ENCODE measurements at regions not wholly inside any gene's neighbourhood (a gene's known extent, or its start where the extent isn't known, plus 50 kb on each side); places are given as distances from the start of the nearest gene placed in this dataset.
"Not testable (repeated sequence)": the region's sequence is repeated elsewhere in the genome, so short reads cannot be mapped to it uniquely, and the experiment has no call there.

GRCh38 chr5:174920906-174921550 is 196.6 kb downstream of the MSX2 start:
- H3K4me3 Mint-ChIP-seq (ENCODE audit: low read depth) = no peak overlapping the region
- TF ChIP-seq CTCF (IDR thresholded peaks at IDR 0.05; ENCODE audit: unreplicated experiment) = no peak
- no peak for DNase-seq (ENCODE audit: low spot score, unreplicated experiment)
- H3K36me3 Mint-ChIP-seq (ENCODE audit: insufficient read depth) = no peaks in the 10 kb centered on the region
- H3K4me1 Mint-ChIP-seq (ENCODE audit: low read depth) = no peaks in the 10 kb centered on the region
- H3K27ac Mint-ChIP-seq = no peak overlapping the region
- peaks cover 6% of the 10 kb centered on the region for H3K27me3 Mint-ChIP-seq
- H3K9me3 Mint-ChIP-seq (ENCODE audit: low read depth) = no peaks in the 10 kb centered on the region

GRCh38 chr5:174919351-174919750 is 195.0 kb downstream of the MSX2 start:
- H3K9me3 Mint-ChIP-seq (ENCODE audit: low read depth) = no peaks in the 10 kb centered on the region
- DNase-seq (ENCODE audit: low spot score, unreplicated experiment) = no peak
- H3K27ac Mint-ChIP-seq = no peak overlapping the region
- H3K4me3 Mint-ChIP-seq (ENCODE audit: low read depth) = no peak overlapping the region
- no peak for TF ChIP-seq CTCF (IDR thresholded peaks at IDR 0.05; ENCODE audit: unreplicated experiment)
- H3K27me3 Mint-ChIP-seq = peaks cover 12% of the 10 kb centered on the region
- no peaks in the 10 kb centered on the region for H3K4me1 Mint-ChIP-seq (ENCODE audit: low read depth)
- H3K36me3 Mint-ChIP-seq (ENCODE audit: insufficient read depth) = no peaks in the 10 kb centered on the region

GRCh38 chr5:174918655-174919054 is 194.3 kb downstream of the MSX2 start:
- H3K27me3 Mint-ChIP-seq = peaks cover 12% of the 10 kb centered on the region
- no peaks in the 10 kb centered on the region for H3K9me3 Mint-ChIP-seq (ENCODE audit: low read depth)
- no peak for DNase-seq (ENCODE audit: low spot score, unreplicated experiment)
- no peaks in the 10 kb centered on the region for H3K36me3 Mint-ChIP-seq (ENCODE audit: insufficient read depth)
- no peak for TF ChIP-seq CTCF (IDR thresholded peaks at IDR 0.05; ENCODE audit: unreplicated experiment)
- no peak overlapping the region for H3K27ac Mint-ChIP-seq
- no peak overlapping the region for H3K4me3 Mint-ChIP-seq (ENCODE audit: low read depth)
- no peaks in the 10 kb centered on the region for H3K4me1 Mint-ChIP-seq (ENCODE audit: low read depth)

GRCh38 chr5:174917976-174918554 is 193.7 kb downstream of the MSX2 start:
- TF ChIP-seq CTCF (IDR thresholded peaks at IDR 0.05; ENCODE audit: unreplicated experiment) = no peak
- Mint-ChIP-seq H3K36me3 (ENCODE audit: insufficient read depth) (no peaks in the 10 kb centered on the region), H3K27ac (peak overlapping the region; percentile 41), H3K27me3 (peaks cover 12% of the 10 kb centered on the region), H3K4me3 (ENCODE audit: low read depth) (no peak overlapping the region), H3K9me3 (ENCODE audit: low read depth) (no peaks in the 10 kb centered on the region), H3K4me1 (ENCODE audit: low read depth) (no peaks in the 10 kb centered on the region)
- no peak for DNase-seq (ENCODE audit: low spot score, unreplicated experiment)

- not testable (repeated sequence) for H3K36me3 Mint-ChIP-seq (ENCODE audit: insufficient read depth); H3K9me3 Mint-ChIP-seq (ENCODE audit: low read depth); H3K4me3 Mint-ChIP-seq (ENCODE audit: low read depth); H3K27ac Mint-ChIP-seq; DNase-seq (ENCODE audit: low spot score, unreplicated experiment); H3K4me1 Mint-ChIP-seq (ENCODE audit: low read depth)
- H3K27me3 Mint-ChIP-seq = peaks cover 12% of the 10 kb centered on the region
Measured at GRCh38 chr5:174917435-174917834, 193.1 kb downstream of the MSX2 start.

GRCh38 chr5:174916924-174917323 is 192.5 kb downstream of the MSX2 start:
- H3K4me1 Mint-ChIP-seq (ENCODE audit: low read depth); H3K4me3 Mint-ChIP-seq (ENCODE audit: low read depth); DNase-seq (ENCODE audit: low spot score, unreplicated experiment); H3K27ac Mint-ChIP-seq; H3K9me3 Mint-ChIP-seq (ENCODE audit: low read depth); H3K36me3 Mint-ChIP-seq (ENCODE audit: insufficient read depth): not testable (repeated sequence)
- peaks cover 12% of the 10 kb centered on the region for H3K27me3 Mint-ChIP-seq
